PC-9 (cell line): ENCODE measurements at regions not wholly inside any gene's neighbourhood (a gene's known extent, or its start where the extent isn't known, plus 50 kb on each side); places are given as distances from the start of the nearest gene placed in this dataset.

Source experiments
- CTCF ChIP-seq: fragments of 200-600 bp; sonication (generic); conservative IDR thresholded peaks from 2 replicates; pipeline ENCODE4 v1.6.1; 2017; ENCODE audit warnings: mixed run types, antibody characterized with exemption, mild to moderate bottlenecking, moderate library complexity
- EZH2 ChIP-seq: fragments of 200-600 bp; sonication (generic); IDR thresholded peaks from 2 replicates; pipeline ENCODE4 v1.8.0; 2017; ENCODE audit warnings: antibody characterized with exemption, low read depth

- TF ChIP-seq CTCF (no peak), EZH2 (no peak)
Measured at GRCh38 chr10:130479926-130480325, 343.7 kb downstream of the GLRX3 start.
